H1 (cell line): ENCODE measurements at regions not wholly inside any gene's neighbourhood (a gene's known extent, or its start where the extent isn't known, plus 50 kb on each side); places are given as distances from the start of the nearest gene placed in this dataset.
A peak's percentile ranks its signal among the peaks of the same experiment; 100 is the strongest.

Source experiments
- CTCF ChIA-PET: fragments of 300-600 bp; sonication (Branson Sonifier 250); formaldehyde crosslinking; loops from one replicate; lab custom pipeline; 2021; ENCODE audit not compliant: partially characterized antibody; lab: Charles Lee
- POLR2A ChIA-PET: fragments of 300-600 bp; sonication (Branson Sonifier 250); formaldehyde crosslinking; loops from one replicate; lab custom pipeline; 2021; ENCODE audit warnings: inconsistent platforms; ENCODE audit not compliant: partially characterized antibody; lab: Charles Lee
- DNase-seq, 2 experiments: peaks; one replicate each; pipeline versions ENCODE4 v3.0.0 to v3.0.0-alpha.2; 2010 to 2022; ENCODE audit warnings: low spot score in 2 of 2, low read depth in 1 of 2, mixed read lengths in 1 of 2
- FAIRE-seq: peaks from 2 replicates; lab custom pipeline; 2011; peaks lifted over from hg19 to GRCh38; lab: Jason Lieb, UNC
- H2AFZ ChIP-seq: 2 replicates; pipeline ENCODE4 v1.8.1; 2012; ENCODE audit warnings: low read length, inconsistent platforms
- H2AK5ac ChIP-seq: 2 replicates; pipeline ENCODE4 v1.6.1; 2013; ENCODE audit warnings: low read depth, low read length
- H2BK120ac ChIP-seq: replicated peaks from 2 replicates; pipeline ENCODE3; 2013; ENCODE audit warnings: low read depth, low read length, inconsistent platforms
- H2BK12ac ChIP-seq: 2 replicates; pipeline ENCODE4 v1.6.1; 2013; ENCODE audit warnings: low read depth, low read length
- H2BK15ac ChIP-seq: 2 replicates; pipeline ENCODE4 v1.6.1; 2013; ENCODE audit warnings: low read length
- H2BK20ac ChIP-seq: 2 replicates; pipeline ENCODE4 v1.6.1; 2013; ENCODE audit warnings: low read length
- H2BK5ac ChIP-seq: 2 replicates; pipeline ENCODE4 v1.6.1; 2013; ENCODE audit warnings: low read depth, low read length
- H3K14ac ChIP-seq: 2 replicates; pipeline ENCODE4 v1.6.1; 2013; ENCODE audit warnings: inconsistent platforms; ENCODE audit not compliant: insufficient read length
- H3K18ac ChIP-seq: 2 replicates; pipeline ENCODE4 v1.6.1; 2013; ENCODE audit warnings: low read length; ENCODE audit errors: extremely low read depth
- H3K23ac ChIP-seq: 2 replicates; pipeline ENCODE4 v1.6.1; 2013; ENCODE audit warnings: inconsistent platforms; ENCODE audit not compliant: insufficient read length
- H3K23me2 ChIP-seq: 2 replicates; pipeline ENCODE4 v1.6.1; 2013; ENCODE audit warnings: low read depth, low read length
- H3K27ac ChIP-seq: 2 replicates; pipeline ENCODE4 v1.6.1; 2011; ENCODE audit warnings: low read depth, low read length, inconsistent platforms
- H3K27me3 ChIP-seq, 4 experiments: replicated peaks in 1 of 4; 1 replicate in 1 of 4; 2 replicates in 3 of 4; pipeline versions ENCODE4 v1.6.1 to v1.8.1; 2011 to 2013; ENCODE audit warnings: low read length in 3 of 4, mild to moderate bottlenecking in 3 of 4, inconsistent platforms in 2 of 4, mixed read lengths in 2 of 4, moderate library complexity in 1 of 4; ENCODE audit not compliant: control insufficient read depth in 3 of 4, insufficient read depth in 3 of 4; ENCODE audit errors: extremely low read depth in 1 of 4
- H3K36me3 ChIP-seq, 4 experiments: 2 replicates each; pipeline versions ENCODE4 v1.6.1 to v1.8.1; 2011 to 2013; ENCODE audit warnings: mild to moderate bottlenecking in 4 of 4, low read length in 3 of 4, moderate library complexity in 2 of 4, control low read depth in 1 of 4, inconsistent platforms in 1 of 4; ENCODE audit not compliant: insufficient read depth in 4 of 4, control insufficient read depth in 2 of 4
- H3K4ac ChIP-seq: replicated peaks from 2 replicates; pipeline ENCODE3; 2013; ENCODE audit warnings: low read length, low read depth, mixed read lengths, inconsistent platforms; ENCODE audit not compliant: insufficient read length
- H3K4me1 ChIP-seq, 4 experiments: replicated peaks in 1 of 4; 1 replicate in 1 of 4; 2 replicates in 3 of 4; pipeline versions ENCODE4 v1.6.1 to v1.8.1; 2011 to 2013; ENCODE audit warnings: low read length in 3 of 4, inconsistent platforms in 2 of 4, mixed read lengths in 1 of 4; ENCODE audit not compliant: insufficient read depth in 4 of 4, control insufficient read depth in 3 of 4
- H3K4me2 ChIP-seq, 2 experiments: 2 replicates each; pipeline versions ENCODE4 v1.6.1 to v1.8.1; 2011 to 2013; ENCODE audit warnings: low read depth in 2 of 2, low read length in 2 of 2, control low read depth in 1 of 2, inconsistent platforms in 1 of 2, mild to moderate bottlenecking in 1 of 2; ENCODE audit not compliant: insufficient read depth in 1 of 2
- H3K4me3 ChIP-seq, 4 experiments: fragments of 200-600, 300-600 bp in 1 of 4; sonication (generic), shearing (Covaris generic), sonication (Bioruptor Twin) in 1 of 4; 2 replicates each; pipeline versions ENCODE4 v1.5.1 to v1.8.1; 2011 to 2016; ENCODE audit warnings: low read length in 4 of 4, low read depth in 3 of 4, control low read depth in 2 of 4, inconsistent platforms in 2 of 4, mild to moderate bottlenecking in 2 of 4, mixed read lengths in 1 of 4, moderate library complexity in 1 of 4; ENCODE audit not compliant: insufficient read depth in 2 of 4; ENCODE audit errors: extremely low read depth in 1 of 4
- H3K56ac ChIP-seq: replicated peaks from 2 replicates; pipeline ENCODE3; 2013; ENCODE audit warnings: low read depth, mild to moderate bottlenecking, mixed read lengths, low read length, inconsistent platforms; ENCODE audit not compliant: insufficient read length
- H3K79me1 ChIP-seq: 2 replicates; pipeline ENCODE4 v1.6.1; 2013; ENCODE audit warnings: low read depth, low read length, control low read depth
- H3K79me2 ChIP-seq, 2 experiments: 2 replicates each; pipeline versions ENCODE4 v1.6.1 to v1.8.1; 2012 to 2013; ENCODE audit warnings: low read length in 2 of 2, mild to moderate bottlenecking in 2 of 2, inconsistent platforms in 1 of 2; ENCODE audit not compliant: insufficient read depth in 2 of 2, control insufficient read depth in 1 of 2
- H3K9ac ChIP-seq, 4 experiments: replicated peaks in 1 of 4; 1 replicate in 1 of 4; 2 replicates in 3 of 4; pipeline versions ENCODE4 v1.6.1 to v1.8.1; 2011 to 2013; ENCODE audit warnings: low read depth in 3 of 4, low read length in 3 of 4, control low read depth in 2 of 4, mild to moderate bottlenecking in 2 of 4, moderate library complexity in 2 of 4, inconsistent platforms in 1 of 4; ENCODE audit errors: extremely low read depth in 1 of 4
- H3K9me3 ChIP-seq, 2 experiments: 2 replicates each; pipeline versions ENCODE4 v1.6.1 to v1.8.1; 2012 to 2013; ENCODE audit warnings: mild to moderate bottlenecking in 2 of 2, moderate library complexity in 2 of 2, control low read depth in 1 of 2, inconsistent platforms in 1 of 2, low read depth in 1 of 2, low read length in 1 of 2, mixed read lengths in 1 of 2; ENCODE audit not compliant: insufficient read depth in 2 of 2
- H4K20me1 ChIP-seq, 2 experiments: replicated peaks in 1 of 2; 2 replicates each; pipeline versions ENCODE3 to v1.8.1; 2011 to 2013; ENCODE audit warnings: inconsistent platforms in 2 of 2, low read length in 2 of 2, mild to moderate bottlenecking in 1 of 2; ENCODE audit not compliant: insufficient read depth in 2 of 2, control insufficient read depth in 1 of 2
- H4K5ac ChIP-seq: 2 replicates; pipeline ENCODE4 v1.6.1; 2013; ENCODE audit warnings: low read length, low read depth, mixed read lengths, inconsistent platforms; ENCODE audit not compliant: insufficient read length
- H4K8ac ChIP-seq: 2 replicates; pipeline ENCODE4 v1.8.0; 2013; ENCODE audit warnings: mild to moderate bottlenecking, moderate library complexity, low read length, inconsistent platforms; ENCODE audit not compliant: insufficient read depth; ENCODE audit errors: extremely low read depth
- H4K91ac ChIP-seq: replicated peaks from 2 replicates; pipeline ENCODE3; 2013; ENCODE audit warnings: low read length, mixed read lengths, inconsistent platforms; ENCODE audit not compliant: insufficient read length
- ATF3 ChIP-seq: IDR thresholded peaks from 2 replicates; pipeline ENCODE4 v1.6.1; 2011; ENCODE audit warnings: low read depth, mild to moderate bottlenecking, low read length; ENCODE audit not compliant: insufficient read depth
- BCL11A ChIP-seq, 2 experiments: IDR thresholded peaks; one replicate each; pipeline ENCODE4 v1.6.1; 2011; ENCODE audit warnings: low read depth in 2 of 2, low read length in 2 of 2, mild to moderate bottlenecking in 2 of 2
- CEBPB ChIP-seq: IDR thresholded peaks from 2 replicates; pipeline ENCODE4 v1.6.1; 2012; ENCODE audit warnings: low read depth, low read length
- GABPA ChIP-seq: IDR thresholded peaks from 2 replicates; pipeline ENCODE4 v1.6.1; 2011; ENCODE audit warnings: mild to moderate bottlenecking, low read length, moderate library complexity, borderline replicate concordance; ENCODE audit not compliant: insufficient read depth
- HDAC6 ChIP-seq: IDR thresholded peaks from one replicate; pipeline ENCODE4 v1.7.1; 2012; ENCODE audit warnings: low read depth, mild to moderate bottlenecking, inconsistent platforms, low read length, moderate library complexity
- NRF1 ChIP-seq: IDR thresholded peaks from 2 replicates; pipeline ENCODE4 v1.6.1; 2011; ENCODE audit warnings: mild to moderate bottlenecking, low read depth, low read length, improper control_type of control experiment
- RAD21 ChIP-seq, 2 experiments: IDR thresholded peaks in 1 of 2; conservative IDR thresholded peaks in 1 of 2; 2 replicates each; pipeline ENCODE4 v1.6.1; 2011; ENCODE audit warnings: low read depth in 2 of 2, low read length in 2 of 2, improper control_type of control experiment in 1 of 2, inconsistent platforms in 1 of 2, mild to moderate bottlenecking in 1 of 2, moderate library complexity in 1 of 2
- TAF1 ChIP-seq: IDR thresholded peaks from 2 replicates; pipeline ENCODE4 v1.6.1; 2011; ENCODE audit warnings: mild to moderate bottlenecking, low read depth, low read length
- TCF12 ChIP-seq: IDR thresholded peaks from 2 replicates; pipeline ENCODE4 v1.6.1; 2011; ENCODE audit warnings: low read depth, mild to moderate bottlenecking, low read length
- WGBS, 2 experiments: shearing (Covaris generic) in 1 of 2; methylation state at CpG; one replicate each; pipeline versions ENCODE4 v1.1.6 to v1.1.7; 2013 to 2015; ENCODE audit warnings: low lambda C conversion rate in 2 of 2, mixed read lengths in 2 of 2, inconsistent platforms in 1 of 2, low coverage in 1 of 2, missing lambda C conversion rate in 1 of 2; ENCODE audit not compliant: insufficient replicate concordance in 2 of 2, insufficient coverage in 1 of 2, insufficient read length in 1 of 2; ENCODE audit errors: extremely low coverage in 1 of 2, missing lambda C conversion rate in 1 of 2; 5-methylcytosine and 5-hydroxymethylcytosine counted together

DNA sequence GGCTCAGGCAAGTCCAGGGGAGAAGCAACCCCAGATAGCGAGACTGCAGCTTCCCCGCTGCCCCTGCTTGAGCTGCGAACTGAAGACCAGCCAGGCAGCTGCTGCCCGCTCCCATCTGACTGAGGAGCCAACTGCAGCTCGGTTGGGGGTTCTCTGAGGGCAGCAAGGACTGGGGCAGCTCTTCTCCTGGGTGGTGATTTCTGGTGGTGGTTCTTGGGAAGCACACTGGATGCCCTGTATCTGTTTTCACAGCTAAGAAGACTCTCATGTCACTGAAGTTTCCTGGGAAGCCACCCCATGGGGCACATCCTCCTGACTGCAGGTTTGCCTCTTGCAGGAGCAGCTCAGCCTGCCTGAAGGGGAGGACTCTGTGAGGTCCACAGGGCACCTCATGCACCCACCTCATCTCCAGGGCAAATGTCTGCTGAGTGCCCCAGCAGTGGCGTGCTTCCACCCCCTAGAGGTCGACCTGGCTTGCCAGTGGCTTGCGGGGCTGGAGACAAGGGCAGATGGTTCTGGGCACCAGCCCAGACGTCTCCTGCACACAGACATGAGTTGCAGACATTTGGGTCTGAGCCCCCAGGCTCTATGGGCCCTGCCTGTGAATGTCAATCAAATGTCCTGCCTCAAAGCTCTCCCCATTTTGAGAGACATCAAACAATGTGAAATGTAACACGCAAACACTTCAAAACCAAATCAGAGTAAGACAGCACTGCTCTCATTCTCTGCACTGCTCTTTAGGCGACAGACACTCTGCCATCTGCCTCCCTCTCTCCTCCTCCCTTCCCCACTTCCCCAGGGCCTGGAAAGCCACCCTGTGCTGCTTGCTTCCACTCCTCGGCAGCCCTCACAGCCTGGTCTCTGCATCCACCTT, 800.9 kb downstream of the BRD1 start:
- Histone ChIP-seq H2BK12ac (peak overlapping the region; percentile 27; the same call in 1 of the 2 replicates), H3K4me3 (no peak overlapping the region), H4K5ac (no peak overlapping the region), H2BK15ac (no peak overlapping the region), H4K8ac (peak overlapping the region; percentile 83; the same call in 1 of the 2 replicates), H3K4me1 (no peaks in the 10 kb centered on the region), H4K20me1 (no peaks in the 10 kb centered on the region), H2BK120ac (no peak overlapping the region), H3K23ac (no peak overlapping the region), H3K14ac (no peak overlapping the region), H3K79me2 (no peaks in the 10 kb centered on the region), H3K9ac (no peak overlapping the region), H3K4me2 (no peak overlapping the region), H2AFZ (no peak overlapping the region), H3K56ac (no peak overlapping the region), H3K4ac (no peak overlapping the region), H4K91ac (no peak overlapping the region), H3K23me2 (no peaks in the 10 kb centered on the region), H2BK20ac (no peak overlapping the region), H3K27me3 (0 out of 7 replicates have a peak, but pooled peaks cover 0 to 4% (median 0%) of the 10 kb centered on the region in 4 experiments), H2AK5ac (no peak overlapping the region), H3K18ac (no peak overlapping the region), H3K9me3 (no peaks in the 10 kb centered on the region), H3K36me3 (no peaks in the 10 kb centered on the region), H2BK5ac (no peak overlapping the region), H3K27ac (no peak overlapping the region), H3K79me1 (no peaks in the 10 kb centered on the region)
- POLR2A ChIA-PET, result no interaction called here
- peak; percentile 73 for FAIRE-seq
- CTCF ChIA-PET, result interaction anchor here (0.6 to 2.1 kb wide), 13 partner anchors 8 to 278 kb away, joined by 3 to 8 read pairs (median 4); no protein-coding TSS in a partner anchor
- peak in 1 of 2 experiments; percentile 62 for DNase-seq
- WGBS, 2 experiments, result 90% methylated on average over 10 of the region's 12 CpGs; no CpG with 5 or more reads in 1 of the 2 experiments
- TF ChIP-seq BCL11A (IDR thresholded peaks at IDR 0.05; ENCODE audit: low read depth in 2 of 2, low read length in 2 of 2) (no peak), CEBPB (no peak), HDAC6 (no peak), RAD21 (IDR thresholded peaks at IDR 0.05 in 1 of 2, conservative IDR thresholded peaks at IDR 0.05 in 1 of 2; ENCODE audit: low read depth in 2 of 2, low read length in 2 of 2) (peak; percentile 86 to 91), ATF3 (no peak), TAF1 (no peak), NRF1 (no peak), TCF12 (no peak), GABPA (peak; percentile 52; the same call in 1 of the 2 replicates)
